Fibroblast of the conjunctiva (primary cell): ENCODE measurements at regions not wholly inside any gene's neighbourhood (a gene's known extent, or its start where the extent isn't known, plus 50 kb on each side); places are given as distances from the start of the nearest gene placed in this dataset.
A peak's percentile ranks its signal among the peaks of the same experiment; 100 is the strongest.

ENCODE experiments used
- DNase-seq: peaks from one replicate; pipeline ENCODE4 v3.0.0-alpha.2; 2010; ENCODE audit warnings: low read depth

GRCh38 chr1:56266359-56266758 is 313.0 kb downstream of the PLPP3 start:
- DNase-seq = no peak

GRCh38 chr1:56265216-56265615 is 314.1 kb downstream of the PLPP3 start:
- no peak for DNase-seq

- DNase-seq = no peak
Observed at GRCh38 chr1:56263908-56264307, 315.5 kb downstream of the PLPP3 start.

GRCh38 chr1:56258371-56258770 is 321.0 kb downstream of the PLPP3 start:
- DNase-seq = no peak

- no peak for DNase-seq
Observed at GRCh38 chr1:56257726-56258125, 321.6 kb downstream of the PLPP3 start.

GRCh38 chr1:56256153-56257000 is 323.0 kb downstream of the PLPP3 start:
- DNase-seq = no peak

- DNase-seq = peak; percentile 87
Observed at GRCh38 chr1:56255516-56256152, 323.7 kb downstream of the PLPP3 start.

- DNase-seq = no peak
Observed at GRCh38 chr1:56254130-56254529, 325.2 kb downstream of the PLPP3 start.

- DNase-seq = no peak
Observed at GRCh38 chr1:56250809-56251208, 328.6 kb downstream of the PLPP3 start.

GRCh38 chr1:56249234-56249633 is 330.1 kb downstream of the PLPP3 start:
- DNase-seq = no peak

- no peak for DNase-seq
Observed at GRCh38 chr1:56248138-56248537, 331.2 kb downstream of the PLPP3 start.

GRCh38 chr1:56246726-56247125 is 332.6 kb downstream of the PLPP3 start:
- DNase-seq = peak; percentile 14

GRCh38 chr1:56240400-56240799 is 339.0 kb downstream of the PLPP3 start:
- DNase-seq = no peak

GRCh38 chr1:56237491-56238064 is 341.8 kb downstream of the PLPP3 start:
- no peak for DNase-seq

- no peak for DNase-seq
Observed at GRCh38 chr1:56236688-56237087, 342.7 kb downstream of the PLPP3 start.

GRCh38 chr1:56235909-56236510 is 343.4 kb downstream of the PLPP3 start:
- DNase-seq = no peak

- DNase-seq = no peak
Observed at GRCh38 chr1:56229186-56229585, 350.2 kb downstream of the PLPP3 start.

GRCh38 chr1:56227886-56228285 is 351.5 kb downstream of the PLPP3 start:
- DNase-seq = no peak

GRCh38 chr1:56227401-56227800 is 352.0 kb downstream of the PLPP3 start:
- no peak for DNase-seq

- DNase-seq = no peak
Observed at GRCh38 chr1:56225964-56226815, 353.2 kb downstream of the PLPP3 start.

GRCh38 chr1:56223968-56224367 is 355.4 kb downstream of the PLPP3 start:
- no peak for DNase-seq
